H1 (cell line): ENCODE measurements at regions not wholly inside any gene's neighbourhood (a gene's known extent, or its start where the extent isn't known, plus 50 kb on each side); places are given as distances from the start of the nearest gene placed in this dataset.
A peak's percentile ranks its signal among the peaks of the same experiment; 100 is the strongest.

Experiments
- CTCF ChIA-PET: fragments of 300-600 bp; sonication (Branson Sonifier 250); formaldehyde crosslinking; loops from one replicate; lab custom pipeline; 2021; ENCODE audit not compliant: partially characterized antibody; lab: Charles Lee
- POLR2A ChIA-PET: fragments of 300-600 bp; sonication (Branson Sonifier 250); formaldehyde crosslinking; loops from one replicate; lab custom pipeline; 2021; ENCODE audit warnings: inconsistent platforms; ENCODE audit not compliant: partially characterized antibody; lab: Charles Lee
- DNase-seq, 2 experiments: peaks; one replicate each; pipeline versions ENCODE4 v3.0.0 to v3.0.0-alpha.2; 2010 to 2022; ENCODE audit warnings: low spot score in 2 of 2, low read depth in 1 of 2, mixed read lengths in 1 of 2
- FAIRE-seq: peaks from 2 replicates; lab custom pipeline; 2011; peaks lifted over from hg19 to GRCh38; lab: Jason Lieb, UNC
- H2AFZ ChIP-seq: 2 replicates; pipeline ENCODE4 v1.8.1; 2012; ENCODE audit warnings: low read length, inconsistent platforms
- H2AK5ac ChIP-seq: 2 replicates; pipeline ENCODE4 v1.6.1; 2013; ENCODE audit warnings: low read depth, low read length
- H2BK120ac ChIP-seq: replicated peaks from 2 replicates; pipeline ENCODE3; 2013; ENCODE audit warnings: low read depth, low read length, inconsistent platforms
- H2BK12ac ChIP-seq: 2 replicates; pipeline ENCODE4 v1.6.1; 2013; ENCODE audit warnings: low read depth, low read length
- H2BK15ac ChIP-seq: 2 replicates; pipeline ENCODE4 v1.6.1; 2013; ENCODE audit warnings: low read length
- H2BK20ac ChIP-seq: 2 replicates; pipeline ENCODE4 v1.6.1; 2013; ENCODE audit warnings: low read length
- H2BK5ac ChIP-seq: 2 replicates; pipeline ENCODE4 v1.6.1; 2013; ENCODE audit warnings: low read depth, low read length
- H3K14ac ChIP-seq: 2 replicates; pipeline ENCODE4 v1.6.1; 2013; ENCODE audit warnings: inconsistent platforms; ENCODE audit not compliant: insufficient read length
- H3K18ac ChIP-seq: 2 replicates; pipeline ENCODE4 v1.6.1; 2013; ENCODE audit warnings: low read length; ENCODE audit errors: extremely low read depth
- H3K23ac ChIP-seq: 2 replicates; pipeline ENCODE4 v1.6.1; 2013; ENCODE audit warnings: inconsistent platforms; ENCODE audit not compliant: insufficient read length
- H3K23me2 ChIP-seq: 2 replicates; pipeline ENCODE4 v1.6.1; 2013; ENCODE audit warnings: low read depth, low read length
- H3K27ac ChIP-seq: 2 replicates; pipeline ENCODE4 v1.6.1; 2011; ENCODE audit warnings: low read depth, low read length, inconsistent platforms
- H3K27me3 ChIP-seq, 4 experiments: replicated peaks in 1 of 4; 1 replicate in 1 of 4; 2 replicates in 3 of 4; pipeline versions ENCODE4 v1.6.1 to v1.8.1; 2011 to 2013; ENCODE audit warnings: low read length in 3 of 4, mild to moderate bottlenecking in 3 of 4, inconsistent platforms in 2 of 4, mixed read lengths in 2 of 4, moderate library complexity in 1 of 4; ENCODE audit not compliant: control insufficient read depth in 3 of 4, insufficient read depth in 3 of 4; ENCODE audit errors: extremely low read depth in 1 of 4
- H3K36me3 ChIP-seq, 4 experiments: 2 replicates each; pipeline versions ENCODE4 v1.6.1 to v1.8.1; 2011 to 2013; ENCODE audit warnings: mild to moderate bottlenecking in 4 of 4, low read length in 3 of 4, moderate library complexity in 2 of 4, control low read depth in 1 of 4, inconsistent platforms in 1 of 4; ENCODE audit not compliant: insufficient read depth in 4 of 4, control insufficient read depth in 2 of 4
- H3K4ac ChIP-seq: replicated peaks from 2 replicates; pipeline ENCODE3; 2013; ENCODE audit warnings: low read length, low read depth, mixed read lengths, inconsistent platforms; ENCODE audit not compliant: insufficient read length
- H3K4me1 ChIP-seq, 4 experiments: replicated peaks in 1 of 4; 1 replicate in 1 of 4; 2 replicates in 3 of 4; pipeline versions ENCODE4 v1.6.1 to v1.8.1; 2011 to 2013; ENCODE audit warnings: low read length in 3 of 4, inconsistent platforms in 2 of 4, mixed read lengths in 1 of 4; ENCODE audit not compliant: insufficient read depth in 4 of 4, control insufficient read depth in 3 of 4
- H3K4me2 ChIP-seq, 2 experiments: 2 replicates each; pipeline versions ENCODE4 v1.6.1 to v1.8.1; 2011 to 2013; ENCODE audit warnings: low read depth in 2 of 2, low read length in 2 of 2, control low read depth in 1 of 2, inconsistent platforms in 1 of 2, mild to moderate bottlenecking in 1 of 2; ENCODE audit not compliant: insufficient read depth in 1 of 2
- H3K4me3 ChIP-seq, 4 experiments: fragments of 200-600, 300-600 bp in 1 of 4; sonication (generic), shearing (Covaris generic), sonication (Bioruptor Twin) in 1 of 4; 2 replicates each; pipeline versions ENCODE4 v1.5.1 to v1.8.1; 2011 to 2016; ENCODE audit warnings: low read length in 4 of 4, low read depth in 3 of 4, control low read depth in 2 of 4, inconsistent platforms in 2 of 4, mild to moderate bottlenecking in 2 of 4, mixed read lengths in 1 of 4, moderate library complexity in 1 of 4; ENCODE audit not compliant: insufficient read depth in 2 of 4; ENCODE audit errors: extremely low read depth in 1 of 4
- H3K56ac ChIP-seq: replicated peaks from 2 replicates; pipeline ENCODE3; 2013; ENCODE audit warnings: low read depth, mild to moderate bottlenecking, mixed read lengths, low read length, inconsistent platforms; ENCODE audit not compliant: insufficient read length
- H3K79me1 ChIP-seq: 2 replicates; pipeline ENCODE4 v1.6.1; 2013; ENCODE audit warnings: low read depth, low read length, control low read depth
- H3K79me2 ChIP-seq, 2 experiments: 2 replicates each; pipeline versions ENCODE4 v1.6.1 to v1.8.1; 2012 to 2013; ENCODE audit warnings: low read length in 2 of 2, mild to moderate bottlenecking in 2 of 2, inconsistent platforms in 1 of 2; ENCODE audit not compliant: insufficient read depth in 2 of 2, control insufficient read depth in 1 of 2
- H3K9ac ChIP-seq, 4 experiments: replicated peaks in 1 of 4; 1 replicate in 1 of 4; 2 replicates in 3 of 4; pipeline versions ENCODE4 v1.6.1 to v1.8.1; 2011 to 2013; ENCODE audit warnings: low read depth in 3 of 4, low read length in 3 of 4, control low read depth in 2 of 4, mild to moderate bottlenecking in 2 of 4, moderate library complexity in 2 of 4, inconsistent platforms in 1 of 4; ENCODE audit errors: extremely low read depth in 1 of 4
- H3K9me3 ChIP-seq, 2 experiments: 2 replicates each; pipeline versions ENCODE4 v1.6.1 to v1.8.1; 2012 to 2013; ENCODE audit warnings: mild to moderate bottlenecking in 2 of 2, moderate library complexity in 2 of 2, control low read depth in 1 of 2, inconsistent platforms in 1 of 2, low read depth in 1 of 2, low read length in 1 of 2, mixed read lengths in 1 of 2; ENCODE audit not compliant: insufficient read depth in 2 of 2
- H4K20me1 ChIP-seq, 2 experiments: replicated peaks in 1 of 2; 2 replicates each; pipeline versions ENCODE3 to v1.8.1; 2011 to 2013; ENCODE audit warnings: inconsistent platforms in 2 of 2, low read length in 2 of 2, mild to moderate bottlenecking in 1 of 2; ENCODE audit not compliant: insufficient read depth in 2 of 2, control insufficient read depth in 1 of 2
- H4K5ac ChIP-seq: 2 replicates; pipeline ENCODE4 v1.6.1; 2013; ENCODE audit warnings: low read length, low read depth, mixed read lengths, inconsistent platforms; ENCODE audit not compliant: insufficient read length
- H4K8ac ChIP-seq: 2 replicates; pipeline ENCODE4 v1.8.0; 2013; ENCODE audit warnings: mild to moderate bottlenecking, moderate library complexity, low read length, inconsistent platforms; ENCODE audit not compliant: insufficient read depth; ENCODE audit errors: extremely low read depth
- H4K91ac ChIP-seq: replicated peaks from 2 replicates; pipeline ENCODE3; 2013; ENCODE audit warnings: low read length, mixed read lengths, inconsistent platforms; ENCODE audit not compliant: insufficient read length
- ASH2L ChIP-seq: fragments of 200-600, 300-600 bp; sonication (generic); IDR thresholded peaks from one replicate; pipeline ENCODE4 v1.7.1; 2017; ENCODE audit warnings: low read length
- KDM4A ChIP-seq: IDR thresholded peaks from one replicate; pipeline ENCODE4 v1.7.1; 2012; ENCODE audit warnings: low read depth, mild to moderate bottlenecking, moderate library complexity, low read length, inconsistent platforms; ENCODE audit not compliant: severe bottlenecking
- RAD21 ChIP-seq, 2 experiments: IDR thresholded peaks in 1 of 2; conservative IDR thresholded peaks in 1 of 2; 2 replicates each; pipeline ENCODE4 v1.6.1; 2011; ENCODE audit warnings: low read depth in 2 of 2, low read length in 2 of 2, improper control_type of control experiment in 1 of 2, inconsistent platforms in 1 of 2, mild to moderate bottlenecking in 1 of 2, moderate library complexity in 1 of 2
- RBBP5 ChIP-seq: IDR thresholded peaks from 2 replicates; pipeline ENCODE4 v1.7.1; 2012; ENCODE audit warnings: low read depth, mild to moderate bottlenecking, inconsistent platforms, low read length, moderate library complexity, borderline replicate concordance
- SP1 ChIP-seq: IDR thresholded peaks from 2 replicates; pipeline ENCODE4 v1.6.1; 2011; ENCODE audit warnings: low read depth, low read length
- TAF1 ChIP-seq: IDR thresholded peaks from 2 replicates; pipeline ENCODE4 v1.6.1; 2011; ENCODE audit warnings: mild to moderate bottlenecking, low read depth, low read length
- TCF12 ChIP-seq: IDR thresholded peaks from 2 replicates; pipeline ENCODE4 v1.6.1; 2011; ENCODE audit warnings: low read depth, mild to moderate bottlenecking, low read length
- WGBS, 2 experiments: shearing (Covaris generic) in 1 of 2; methylation state at CpG; one replicate each; pipeline versions ENCODE4 v1.1.6 to v1.1.7; 2013 to 2015; ENCODE audit warnings: low lambda C conversion rate in 2 of 2, mixed read lengths in 2 of 2, inconsistent platforms in 1 of 2, low coverage in 1 of 2, missing lambda C conversion rate in 1 of 2; ENCODE audit not compliant: insufficient replicate concordance in 2 of 2, insufficient coverage in 1 of 2, insufficient read length in 1 of 2; ENCODE audit errors: extremely low coverage in 1 of 2, missing lambda C conversion rate in 1 of 2; 5-methylcytosine and 5-hydroxymethylcytosine counted together
- TF ChIP-seq, protein P1 (sequence below): IDR thresholded peaks from 2 replicates; pipeline ENCODE4 v1.6.1; 2011; ENCODE audit warnings: low read length, improper control_type of control experiment

DNA sequence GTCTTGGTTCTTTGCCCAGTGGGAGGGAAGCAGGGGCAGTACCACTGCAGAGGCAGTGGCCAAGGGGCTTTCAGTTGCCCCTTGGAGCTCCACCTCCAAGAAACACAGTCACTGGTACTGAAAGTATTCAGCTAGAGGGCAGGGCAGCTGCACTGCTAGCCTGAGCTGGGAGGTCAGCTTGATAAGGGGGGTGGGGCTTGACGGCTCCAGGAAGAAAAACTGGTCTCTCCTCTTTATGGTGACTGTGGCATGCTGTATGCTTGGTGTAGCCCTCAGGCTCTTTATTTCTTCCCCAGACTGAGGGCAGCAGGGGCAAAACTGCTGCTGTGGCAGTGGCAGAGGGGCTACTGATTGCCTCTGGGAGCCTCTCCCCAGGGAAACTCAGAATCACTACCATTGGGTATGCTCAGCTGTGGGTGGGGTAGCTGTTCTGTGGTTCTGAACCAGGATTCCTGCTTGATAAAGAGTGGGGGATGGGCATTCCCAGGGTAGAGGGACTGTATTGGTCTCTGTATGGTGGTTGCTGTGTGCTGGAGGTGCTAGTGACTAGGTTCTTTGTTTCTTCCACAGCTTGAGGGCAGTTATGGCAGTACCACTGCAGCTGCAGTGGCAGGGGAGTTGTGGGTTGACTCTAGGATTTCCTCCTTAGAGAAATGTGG, 134.6 kb upstream of the SCN7A start:
- TF ChIP-seq SP1: peak; percentile 39; the same call in 1 of the 2 replicates
- peak; percentile 26 for TF ChIP-seq KDM4A
- TF ChIP-seq TCF12: no peak
- peak; percentile 98 for TF ChIP-seq RBBP5
- TF ChIP-seq, protein P1, sequence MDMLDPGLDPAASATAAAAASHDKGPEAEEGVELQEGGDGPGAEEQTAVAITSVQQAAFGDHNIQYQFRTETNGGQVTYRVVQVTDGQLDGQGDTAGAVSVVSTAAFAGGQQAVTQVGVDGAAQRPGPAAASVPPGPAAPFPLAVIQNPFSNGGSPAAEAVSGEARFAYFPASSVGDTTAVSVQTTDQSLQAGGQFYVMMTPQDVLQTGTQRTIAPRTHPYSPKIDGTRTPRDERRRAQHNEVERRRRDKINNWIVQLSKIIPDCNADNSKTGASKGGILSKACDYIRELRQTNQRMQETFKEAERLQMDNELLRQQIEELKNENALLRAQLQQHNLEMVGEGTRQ: 0 out of 2 replicates have a peak, but pooled peaks have one; percentile 27
- TF ChIP-seq RAD21 (IDR thresholded peaks at IDR 0.05 in 1 of 2, conservative IDR thresholded peaks at IDR 0.05 in 1 of 2; ENCODE audit: low read depth in 2 of 2, low read length in 2 of 2): peak; percentile 18 to 40; a peak in 3 of 4 replicates
- no peak for TF ChIP-seq TAF1
- peak; percentile 99 for TF ChIP-seq ASH2L
- TF ChIP-seq, all 59 proteins: peak for 6

More for the DNA sequence above, 134.6 kb upstream of the SCN7A start:
- peak overlapping the region; percentile 60 for H3K18ac ChIP-seq
- H3K4me2 ChIP-seq: no peak overlapping the region
- H3K9ac ChIP-seq: no peak overlapping the region
- H3K9me3 ChIP-seq: no peaks in the 10 kb centered on the region
- H2AFZ ChIP-seq: peak overlapping the region; percentile 60
- H3K4me3 ChIP-seq: no peak overlapping the region
- DNase-seq: no peak
- H3K23ac ChIP-seq: no peak overlapping the region
- H3K23me2 ChIP-seq: no peaks in the 10 kb centered on the region
- no peak overlapping the region for H2AK5ac ChIP-seq
- H2BK20ac ChIP-seq: no peak overlapping the region
- H3K27me3 ChIP-seq: no peaks in the 10 kb centered on the region
- H4K8ac ChIP-seq: peak overlapping the region; percentile 72
- H3K56ac ChIP-seq: no peak overlapping the region
- H3K36me3 ChIP-seq: no peaks in the 10 kb centered on the region
- peak overlapping the region; percentile 29; the same call in 1 of the 2 replicates for H3K27ac ChIP-seq
- H3K79me1 ChIP-seq: no peaks in the 10 kb centered on the region
- no peak overlapping the region for H4K5ac ChIP-seq
- WGBS, 2 experiments: 100% methylated on average over 1 of the region's 1 CpG; no CpG with 5 or more reads in 1 of the 2 experiments
- H2BK12ac ChIP-seq: no peak overlapping the region
- H3K79me2 ChIP-seq: no peaks in the 10 kb centered on the region
- peak overlapping the region; percentile 0 for H4K91ac ChIP-seq
- no peaks in the 10 kb centered on the region for H4K20me1 ChIP-seq
- ChIA-PET CTCF (interaction anchor here (0.6 to 7.1 kb wide), 8 partner anchors 9 to 269 kb away, joined by 3 to 47 read pairs (median 4); no protein-coding TSS in a partner anchor), POLR2A (interaction anchor here (1.4 kb wide), 1 partner anchor 18 kb away, joined by 4 read pairs; no protein-coding TSS in a partner anchor)
- H3K4ac ChIP-seq: peak overlapping the region; percentile 69
- FAIRE-seq: no peak
- peak overlapping the region; percentile 26 for H2BK5ac ChIP-seq
- H2BK120ac ChIP-seq: no peak overlapping the region
- peaks cover 0 to 6% (median 1%) of the 10 kb centered on the region in 4 experiments; a peak in 1 of 7 replicates for H3K4me1 ChIP-seq
- H2BK15ac ChIP-seq: 0 out of 2 replicates have a peak overlapping the region, but pooled peaks have one; percentile 46
- H3K14ac ChIP-seq: no peak overlapping the region
